Thoracic aorta (tissue), 2 donors: ENCODE measurements at regions not wholly inside any gene's neighbourhood (a gene's known extent, or its start where the extent isn't known, plus 50 kb on each side); places are given as distances from the start of the nearest gene placed in this dataset.

Experiments used
- ATAC-seq: fragments of 150-250 bp; one replicate; pipeline ENCODE4 v1.8.0; 2017; ENCODE audit warnings: low read depth; ENCODE audit not compliant: insufficient number of reproducible peaks, low FRiP score
- DNase-seq: peaks from one replicate; pipeline ENCODE4 v3.0.0-alpha.2; 2020; ENCODE audit warnings: low spot score
- H3K27ac ChIP-seq, 2 donors: fragments of 200-600 bp; sonication (generic); 1 replicate in 1 of 2; 2 replicates in 1 of 2; pipeline ENCODE4 v1.5.1; 2016; ENCODE audit warnings: mild to moderate bottlenecking in 2 of 2, moderate library complexity in 2 of 2
- H3K27me3 ChIP-seq: fragments of 200-600 bp; sonication (generic); replicated peaks from 2 replicates; pipeline ENCODE4 v1.6.0; 2016; ENCODE audit warnings: mild to moderate bottlenecking; ENCODE audit not compliant: insufficient read depth
- H3K36me3 ChIP-seq: fragments of 200-600 bp; sonication (generic); one replicate; pipeline ENCODE4 v1.5.1; 2016
- H3K4me1 ChIP-seq, 2 donors: fragments of 200-600 bp; sonication (generic); 1 replicate in 1 of 2; 2 replicates in 1 of 2; pipeline versions ENCODE4 v1.5.1 to v1.6.0; 2016; ENCODE audit warnings: low read depth in 2 of 2, mild to moderate bottlenecking in 1 of 2; ENCODE audit not compliant: control insufficient read depth in 1 of 2
- H3K4me3 ChIP-seq: fragments of 200-600 bp; sonication (generic); 2 replicates; pipeline ENCODE4 v1.5.1; 2016; ENCODE audit warnings: mild to moderate bottlenecking
- H3K9me3 ChIP-seq: fragments of 200-600 bp; sonication (generic); 2 replicates; pipeline ENCODE4 v1.5.1; 2016
- TF ChIP-seq, protein P1 (sequence below): fragments of 200-600 bp; sonication (generic); IDR thresholded peaks from one replicate; pipeline ENCODE4 v1.5.1; 2019; ENCODE audit warnings: antibody characterized with exemption

DNA sequence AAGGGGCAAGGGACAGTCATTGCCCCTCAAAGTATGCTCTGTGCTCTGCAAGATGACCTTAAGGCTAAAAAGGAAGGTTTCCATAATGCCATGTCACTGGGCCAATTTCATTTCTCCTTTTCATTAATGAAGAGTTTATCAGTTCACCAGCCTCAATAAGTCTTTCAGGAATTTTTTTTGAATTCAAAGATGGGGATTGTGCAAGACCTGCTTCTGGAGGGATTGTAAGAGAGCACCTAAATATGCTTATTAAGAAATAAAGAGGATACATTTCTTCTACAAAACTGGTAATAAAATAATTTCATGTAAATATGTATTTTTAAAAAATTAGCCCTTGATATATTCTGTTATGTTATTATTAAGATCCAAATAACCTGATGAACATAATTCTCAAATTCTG is 86.8 kb upstream of the RGS4 start:
- Histone ChIP-seq H3K4me3 (no peak overlapping the region), H3K27ac (no peak overlapping the region), H3K9me3 (no peaks in the 10 kb centered on the region), H3K36me3 (no peaks in the 10 kb centered on the region), H3K27me3 (no peaks in the 10 kb centered on the region), H3K4me1 (no peaks in the 10 kb centered on the region)
- TF ChIP-seq, protein P1, sequence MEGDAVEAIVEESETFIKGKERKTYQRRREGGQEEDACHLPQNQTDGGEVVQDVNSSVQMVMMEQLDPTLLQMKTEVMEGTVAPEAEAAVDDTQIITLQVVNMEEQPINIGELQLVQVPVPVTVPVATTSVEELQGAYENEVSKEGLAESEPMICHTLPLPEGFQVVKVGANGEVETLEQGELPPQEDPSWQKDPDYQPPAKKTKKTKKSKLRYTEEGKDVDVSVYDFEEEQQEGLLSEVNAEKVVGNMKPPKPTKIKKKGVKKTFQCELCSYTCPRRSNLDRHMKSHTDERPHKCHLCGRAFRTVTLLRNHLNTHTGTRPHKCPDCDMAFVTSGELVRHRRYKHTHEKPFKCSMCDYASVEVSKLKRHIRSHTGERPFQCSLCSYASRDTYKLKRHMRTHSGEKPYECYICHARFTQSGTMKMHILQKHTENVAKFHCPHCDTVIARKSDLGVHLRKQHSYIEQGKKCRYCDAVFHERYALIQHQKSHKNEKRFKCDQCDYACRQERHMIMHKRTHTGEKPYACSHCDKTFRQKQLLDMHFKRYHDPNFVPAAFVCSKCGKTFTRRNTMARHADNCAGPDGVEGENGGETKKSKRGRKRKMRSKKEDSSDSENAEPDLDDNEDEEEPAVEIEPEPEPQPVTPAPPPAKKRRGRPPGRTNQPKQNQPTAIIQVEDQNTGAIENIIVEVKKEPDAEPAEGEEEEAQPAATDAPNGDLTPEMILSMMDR, result no peak
- ATAC-seq (no peak), DNase-seq (no peak)

DNA sequence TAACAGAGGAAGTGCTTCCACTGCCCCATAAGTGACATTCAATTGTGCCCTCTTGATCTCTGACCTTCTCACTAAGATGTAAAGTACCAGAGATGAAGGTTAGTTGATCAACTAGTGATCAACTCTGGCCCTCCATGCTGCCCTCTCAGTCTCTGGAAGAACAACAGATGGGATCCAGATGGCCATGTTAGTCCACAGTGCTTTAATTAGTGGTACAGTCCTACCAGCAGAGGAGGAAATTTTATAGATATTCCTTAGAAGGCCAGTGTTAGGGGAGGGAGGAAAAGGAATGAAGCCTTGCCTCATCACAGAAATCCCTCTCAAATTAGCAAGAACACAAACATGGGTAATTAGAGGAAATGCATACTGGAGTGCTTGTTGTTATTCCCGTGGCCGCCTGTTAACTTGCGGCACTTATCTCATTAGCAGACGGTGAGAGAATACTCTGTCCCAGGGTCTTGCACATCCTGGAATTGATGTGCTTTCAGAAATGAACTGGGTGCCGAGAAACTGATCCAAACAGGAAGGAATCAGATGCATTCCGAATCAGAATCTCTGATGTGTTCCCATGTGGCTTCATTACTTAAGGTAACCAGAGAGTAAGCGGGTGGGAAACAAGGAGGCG is 91.1 kb upstream of the RGS4 start:
- Histone ChIP-seq H3K9me3 (no peaks in the 10 kb centered on the region), H3K27ac (no peak overlapping the region), H3K36me3 (no peaks in the 10 kb centered on the region), H3K27me3 (no peaks in the 10 kb centered on the region), H3K4me3 (no peak overlapping the region), H3K4me1 (no peaks in the 10 kb centered on the region)
- DNase-seq, result no peak
- TF ChIP-seq, protein P1, result no peak
- no peak for ATAC-seq

DNA sequence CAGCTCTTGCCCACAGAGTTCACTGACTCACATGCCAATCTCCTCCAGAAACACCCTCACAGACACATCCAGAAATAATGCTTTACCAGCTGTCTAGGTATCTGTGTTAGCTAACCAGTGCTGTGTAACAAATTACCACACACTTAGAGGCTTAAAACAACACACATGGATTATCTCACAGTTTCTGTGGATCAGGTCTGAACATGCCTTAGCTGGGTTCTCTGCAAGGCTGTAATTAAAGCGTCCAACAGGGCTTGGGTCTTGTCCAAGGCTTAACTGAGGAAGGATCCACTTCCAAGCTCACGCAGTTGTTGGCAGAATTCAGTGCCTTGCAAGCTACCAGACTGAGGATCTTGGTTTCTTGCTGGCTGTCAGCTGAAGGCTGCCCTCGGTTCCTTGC is 92.5 kb upstream of the RGS4 start:
- no peaks in the 10 kb centered on the region for H3K9me3 ChIP-seq
- ATAC-seq (no peak), DNase-seq (no peak)
- TF ChIP-seq, protein P1, result no peak
- H3K36me3 ChIP-seq, result no peaks in the 10 kb centered on the region
- H3K27me3 ChIP-seq, result no peaks in the 10 kb centered on the region
- H3K27ac ChIP-seq, result no peak overlapping the region
- H3K4me3 ChIP-seq, result no peak overlapping the region
- H3K4me1 ChIP-seq, result no peaks in the 10 kb centered on the region

DNA sequence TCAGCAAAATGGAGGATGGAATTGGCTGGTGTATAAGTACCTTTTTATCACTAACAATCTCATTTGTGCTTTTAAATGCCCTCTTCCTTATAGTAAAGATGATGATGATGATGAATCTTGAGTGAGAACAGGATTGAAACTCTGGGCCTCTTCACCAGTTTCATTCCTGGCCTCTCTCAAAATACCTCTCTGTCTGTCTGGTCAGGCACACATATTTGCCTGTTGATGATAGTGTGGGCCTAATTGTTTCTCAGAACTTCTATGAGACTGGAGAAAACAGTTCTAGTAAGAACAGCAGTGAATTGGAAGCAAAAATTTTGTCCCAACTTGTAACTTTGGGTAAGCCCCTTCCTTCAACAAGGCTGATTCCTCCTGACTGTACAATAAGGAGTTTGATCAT is 94.4 kb upstream of the RGS4 start:
- ATAC-seq, result no peak
- DNase-seq, result no peak
- no peaks in the 10 kb centered on the region for H3K27me3 ChIP-seq
- H3K9me3 ChIP-seq, result no peaks in the 10 kb centered on the region
- H3K4me3 ChIP-seq, result no peak overlapping the region
- no peaks in the 10 kb centered on the region for H3K4me1 ChIP-seq
- H3K36me3 ChIP-seq, result no peaks in the 10 kb centered on the region
- H3K27ac ChIP-seq, result no peak overlapping the region
- TF ChIP-seq, protein P1, result no peak

DNA sequence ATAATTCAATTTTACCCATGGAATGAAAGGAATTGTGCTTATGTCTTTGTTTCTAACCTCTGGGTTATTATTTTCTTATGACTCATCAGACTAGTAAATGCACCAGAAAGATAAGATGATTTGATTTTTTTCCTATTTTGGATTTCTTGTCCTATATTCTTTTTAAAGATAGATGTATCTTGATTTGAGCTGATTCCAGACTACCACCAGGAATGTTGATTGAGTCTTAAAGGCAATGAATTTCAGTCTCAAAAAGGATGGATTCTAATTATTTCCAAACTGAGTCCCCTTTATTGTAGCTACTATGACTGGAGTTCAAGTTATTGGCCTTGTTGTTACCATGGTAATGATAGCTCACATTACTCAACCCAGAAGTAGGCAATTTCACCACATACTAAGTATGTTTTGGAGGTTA is 95.8 kb upstream of the RGS4 start:
- no peaks in the 10 kb centered on the region for H3K27me3 ChIP-seq
- no peak overlapping the region for H3K4me3 ChIP-seq
- no peak for ATAC-seq
- H3K9me3 ChIP-seq, result no peaks in the 10 kb centered on the region
- no peak overlapping the region for H3K27ac ChIP-seq
- no peaks in the 10 kb centered on the region for H3K4me1 ChIP-seq
- TF ChIP-seq, protein P1, result no peak
- no peaks in the 10 kb centered on the region for H3K36me3 ChIP-seq
- no peak for DNase-seq
